HG02973 (cell line): ENCODE measurements at regions not wholly inside any gene's neighbourhood (a gene's known extent, or its start where the extent isn't known, plus 50 kb on each side); places are given as distances from the start of the nearest gene placed in this dataset.

Experiments used
- ATAC-seq: cut with Tn5 transposase; IDR thresholded peaks from one replicate; pipeline ENCODE4 v1.9.1; 2021; ENCODE audit warnings: moderate library complexity; ENCODE audit not compliant: unreplicated experiment

DNA sequence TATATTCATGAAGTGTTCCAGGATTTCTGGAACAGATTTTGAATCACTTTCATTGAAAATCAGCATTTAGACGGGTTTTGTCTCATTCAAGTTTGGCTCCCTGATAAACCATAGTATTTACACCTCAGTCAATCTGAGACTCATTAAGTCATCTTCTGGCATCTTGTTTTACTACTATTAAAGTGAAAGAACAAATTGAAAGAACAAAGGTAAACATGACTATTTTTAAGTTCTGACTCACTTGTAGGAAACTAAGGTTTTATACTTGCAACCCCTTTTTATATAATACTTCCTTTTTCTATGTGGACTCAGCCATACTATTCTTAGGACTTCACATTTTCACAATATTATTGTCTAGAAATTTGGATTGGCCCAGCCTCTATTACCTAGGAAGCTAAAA is 854.4 kb downstream of the SQOR start:
- ATAC-seq: no peak

DNA sequence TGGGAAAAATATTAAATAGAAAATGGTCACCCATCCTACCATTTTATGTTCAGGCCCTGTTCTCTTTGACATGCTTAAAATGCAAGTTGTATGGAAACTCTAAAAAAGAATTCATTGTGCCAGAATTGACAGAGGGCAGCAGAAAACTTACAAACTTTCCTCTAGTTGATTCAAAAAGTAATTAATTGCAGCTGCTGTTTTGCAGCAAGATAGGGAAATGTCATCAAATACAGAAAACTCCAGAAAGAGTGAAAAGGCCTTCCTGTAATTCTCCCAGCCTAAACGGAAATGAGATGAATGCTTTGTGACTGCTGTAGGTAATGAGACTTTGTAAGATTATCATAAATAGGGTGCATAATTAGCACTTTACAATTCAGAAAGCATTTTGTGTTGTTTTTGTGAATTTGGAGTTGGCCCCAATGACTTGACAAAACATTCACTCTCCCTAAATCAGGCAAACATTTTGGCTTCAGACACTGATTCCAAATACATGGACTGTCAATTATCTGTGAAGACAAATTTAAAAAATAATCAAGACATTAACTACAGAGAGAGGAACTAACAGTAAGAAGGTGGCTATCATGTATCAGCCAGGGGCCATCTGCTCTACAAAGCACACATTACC is 861.8 kb downstream of the SQOR start:
- no peak for ATAC-seq

DNA sequence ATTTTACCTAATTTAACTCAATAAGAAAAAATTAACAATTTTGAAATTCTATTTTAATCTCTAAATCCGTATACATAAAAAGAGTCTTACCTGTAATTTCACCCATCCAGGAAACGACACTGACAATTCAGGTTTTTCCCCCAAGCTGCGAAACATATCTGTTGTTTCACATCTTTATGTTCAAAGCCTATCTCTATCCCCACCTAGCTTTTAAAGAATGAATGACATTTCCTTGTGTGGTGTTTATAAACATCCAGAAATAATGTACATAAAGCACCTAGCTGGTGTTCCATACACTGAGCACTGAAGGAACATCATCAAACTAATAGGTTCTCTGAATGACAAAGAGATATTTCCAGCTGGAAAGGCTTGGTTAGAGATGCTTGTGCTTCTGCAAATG is 867.8 kb downstream of the SQOR start:
- ATAC-seq: no peak

DNA sequence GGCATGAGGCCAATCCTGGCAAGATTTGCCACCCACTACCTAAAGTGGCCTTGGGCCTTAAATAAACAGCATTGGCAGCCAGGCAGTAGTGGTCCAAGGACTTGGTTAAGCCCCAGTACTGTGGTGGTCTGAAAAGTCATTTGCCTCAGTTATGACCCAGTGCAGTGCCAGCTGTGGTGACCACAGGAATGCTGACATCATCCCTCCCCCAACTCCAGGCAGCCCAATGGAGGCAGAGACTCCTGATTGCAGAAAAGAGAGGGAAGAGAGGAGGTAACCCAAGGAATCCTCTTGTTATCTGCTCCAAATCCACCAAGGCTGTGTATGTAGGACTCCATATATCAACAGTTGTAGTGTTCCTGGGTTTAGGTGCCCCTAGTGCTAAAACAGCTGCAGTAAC is 883.6 kb downstream of the SQOR start:
- ATAC-seq: no peak

DNA sequence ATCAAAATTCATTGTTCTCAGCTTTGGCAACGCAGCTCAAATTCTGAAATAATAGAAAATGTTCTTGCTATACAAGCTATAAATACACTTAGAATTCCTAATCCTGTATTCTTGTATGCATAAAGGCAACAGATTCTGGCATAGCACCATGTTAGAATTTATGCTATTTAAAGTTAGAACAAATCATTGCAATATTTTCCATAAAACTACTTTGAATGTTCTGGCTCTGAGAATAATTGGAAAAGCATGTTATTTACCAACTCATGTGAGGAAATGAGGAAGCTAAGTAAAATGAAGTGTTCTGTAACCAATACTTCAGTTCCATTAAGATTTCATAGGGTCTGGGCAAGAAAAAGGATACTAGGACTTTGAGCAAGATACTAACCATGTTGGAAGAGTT is 888.9 kb downstream of the SQOR start:
- no peak for ATAC-seq

DNA sequence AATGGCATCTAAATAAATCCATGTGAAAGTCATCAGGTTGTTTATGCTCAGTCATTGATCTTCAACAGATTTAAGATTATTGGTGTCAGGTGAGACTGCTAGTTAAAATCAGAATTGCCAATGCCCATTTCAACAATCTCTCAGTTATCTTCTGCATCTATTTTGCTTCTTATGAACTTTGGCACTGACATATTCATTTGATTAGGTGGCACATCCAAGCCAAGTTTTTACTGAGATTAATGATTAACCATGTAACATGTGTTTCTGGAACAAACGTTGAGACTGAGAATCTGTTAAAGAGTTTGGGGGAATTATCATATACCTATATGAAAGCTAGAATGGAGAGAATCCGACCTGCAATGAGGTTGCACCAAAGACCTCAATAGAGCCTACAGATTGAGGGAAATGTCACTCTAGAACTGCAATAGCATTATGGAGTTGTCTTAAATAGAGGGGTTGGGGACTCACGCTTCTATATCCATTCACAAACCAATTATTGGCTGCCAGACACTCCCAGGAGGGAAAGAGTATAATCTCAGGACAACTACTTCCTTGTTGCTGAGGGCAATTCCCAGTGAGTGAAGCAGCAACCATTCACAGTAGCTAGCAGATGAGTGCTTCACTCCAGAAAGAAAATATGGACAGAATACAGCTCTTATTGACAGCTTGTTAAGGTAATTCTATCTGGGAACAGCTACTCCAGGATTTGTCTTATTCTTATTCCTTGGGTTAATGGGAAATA is 891.3 kb downstream of the SQOR start:
- ATAC-seq: no peak

DNA sequence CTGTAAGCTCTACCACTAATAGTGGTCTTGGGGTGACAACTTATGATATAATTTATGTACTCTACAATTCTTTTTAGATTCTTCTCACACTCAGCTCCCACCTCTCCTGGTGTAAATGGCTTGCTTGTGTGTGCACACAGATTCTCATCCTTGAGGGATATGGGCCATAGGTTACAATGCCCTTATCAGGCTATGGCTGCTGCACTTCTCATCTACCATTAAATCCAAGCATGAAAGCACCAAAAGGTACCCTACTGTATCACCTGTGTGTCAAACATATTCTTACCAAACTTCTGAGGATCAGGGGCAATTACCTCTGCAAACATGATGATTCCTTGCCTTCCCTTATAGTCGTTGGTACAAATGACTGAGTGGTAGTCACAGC is 891.9 kb downstream of the SQOR start:
- ATAC-seq: no peak

DNA sequence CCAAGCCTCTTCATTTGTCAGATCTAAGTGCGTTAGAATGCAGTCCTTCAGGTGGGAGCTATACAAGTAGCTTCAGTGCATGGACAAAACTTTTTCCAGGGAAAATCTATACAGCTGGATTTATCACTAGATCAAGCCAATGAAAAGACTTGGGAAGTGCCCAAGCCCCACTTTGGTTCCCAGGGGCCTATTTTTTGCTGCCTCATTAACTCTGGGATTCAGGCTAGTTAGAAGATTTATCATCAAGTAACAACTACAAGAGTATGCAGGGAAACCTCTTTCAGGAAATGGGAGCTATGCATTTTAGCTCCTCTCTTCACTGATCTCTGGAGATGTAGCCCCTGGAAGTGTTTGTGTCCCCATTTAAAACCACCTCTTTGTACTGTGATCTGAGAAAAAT is 908.8 kb downstream of the SQOR start:
- no peak for ATAC-seq

DNA sequence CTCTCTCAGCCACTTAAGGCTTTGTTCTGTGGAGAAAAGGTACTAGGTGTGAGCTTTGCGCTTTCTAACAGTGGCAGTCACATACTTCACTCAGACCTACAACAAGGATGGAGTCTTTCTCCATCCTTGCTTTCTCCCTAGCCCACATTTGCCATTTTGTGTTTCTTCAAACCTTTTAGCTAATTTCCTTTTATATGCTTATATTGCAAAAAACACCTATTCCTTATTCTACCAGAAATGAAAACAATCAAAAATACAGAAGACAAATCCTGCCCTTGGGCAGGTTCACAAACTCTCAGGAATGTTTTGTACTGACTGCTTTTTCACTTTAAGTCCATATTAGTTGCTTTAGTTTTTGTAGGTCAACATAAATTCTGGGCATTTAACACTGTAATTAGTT is 914.2 kb downstream of the SQOR start:
- no peak for ATAC-seq

DNA sequence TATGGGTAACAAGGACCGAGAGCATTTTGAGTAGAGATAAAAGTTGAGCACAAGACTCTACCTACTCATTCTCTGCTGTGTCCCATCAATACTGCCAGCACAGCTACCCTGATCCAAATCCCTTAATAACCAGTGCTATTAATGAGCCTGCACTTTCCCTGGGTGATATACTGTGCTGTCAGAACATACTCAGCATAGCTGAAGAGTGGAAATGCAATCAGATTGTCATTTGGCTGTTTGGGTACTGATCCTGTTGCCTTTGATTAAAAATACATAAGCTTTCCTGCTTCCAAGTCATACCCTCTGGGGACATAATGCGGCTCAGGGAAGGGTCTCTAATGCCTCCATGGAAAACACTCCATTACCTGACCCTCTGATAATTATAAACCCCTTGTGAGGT is 917.5 kb downstream of the SQOR start:
- ATAC-seq: no peak

DNA sequence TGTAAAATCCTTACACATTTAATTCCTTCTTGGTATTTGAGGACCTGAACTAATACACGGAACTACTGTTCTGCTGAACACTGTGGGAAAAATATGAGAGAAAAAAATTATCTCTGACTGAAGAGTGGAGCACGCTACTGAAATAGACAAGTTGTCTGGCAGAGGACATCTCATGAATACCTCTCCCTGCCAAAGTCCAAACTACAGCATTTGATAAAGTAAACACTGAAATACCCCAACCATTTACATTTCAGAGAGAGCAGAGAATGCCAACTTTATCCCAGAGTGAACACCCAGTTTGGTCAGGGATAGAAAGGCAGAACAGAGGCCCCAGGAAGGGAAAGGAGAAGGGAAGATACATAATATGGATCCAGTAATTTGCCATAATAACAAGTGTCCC is 920.7 kb downstream of the SQOR start:
- ATAC-seq: no peak

DNA sequence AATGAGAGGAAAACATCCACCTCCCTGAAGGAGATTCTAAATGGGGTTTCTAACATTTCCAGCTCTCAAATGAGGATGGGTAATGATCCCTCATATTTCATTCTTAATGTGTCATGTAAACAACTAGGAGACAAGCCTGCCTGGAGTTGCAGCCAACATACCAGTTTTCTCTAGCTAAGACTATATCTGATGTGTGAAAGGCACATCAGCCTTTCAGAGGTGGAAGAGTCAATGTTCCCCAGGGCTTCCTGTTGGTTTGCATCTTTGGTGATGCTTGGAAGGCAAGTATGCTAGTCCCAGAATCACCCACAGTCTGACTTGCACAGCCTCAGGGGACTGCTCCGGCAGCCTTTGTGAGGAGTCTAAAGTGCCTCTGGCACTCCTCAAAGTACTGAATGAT is 921.2 kb downstream of the SQOR start:
- ATAC-seq: no peak

DNA sequence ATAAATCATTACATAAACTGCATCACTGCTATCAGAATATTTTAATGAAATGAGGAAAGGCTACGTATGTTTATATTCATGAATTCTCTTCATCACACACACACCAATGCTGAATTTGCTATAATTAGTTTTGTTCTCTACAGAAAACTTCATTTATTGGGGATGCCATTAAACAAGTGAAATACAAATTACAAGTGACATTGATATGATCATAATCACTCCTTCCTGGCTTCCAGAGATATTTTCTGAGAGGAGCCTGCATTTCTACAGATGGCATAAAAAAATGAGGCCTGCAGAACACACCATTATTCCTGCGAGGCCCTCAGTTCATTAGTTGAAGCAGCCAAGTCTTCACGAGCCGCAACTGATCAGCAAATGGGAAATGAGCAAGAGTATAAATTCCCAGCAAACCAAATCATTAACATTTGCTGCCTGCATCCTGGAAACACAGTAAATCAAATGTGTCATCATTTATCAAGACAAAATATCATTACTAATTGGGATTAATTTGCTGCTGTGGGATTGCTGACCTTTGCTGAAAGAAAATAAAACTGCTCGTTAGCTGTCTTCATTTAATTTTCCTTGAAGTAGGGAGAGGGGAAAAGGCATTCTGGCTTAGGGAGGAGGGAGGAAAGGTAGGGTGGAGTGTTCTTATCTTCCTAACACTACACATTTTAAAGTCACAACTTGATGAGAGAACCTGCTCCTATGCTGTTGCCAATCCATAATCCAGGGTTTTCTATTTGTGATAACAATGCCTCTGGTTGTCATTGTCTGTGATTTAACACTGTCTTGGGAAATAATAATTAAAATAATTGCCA is 921.9 kb downstream of the SQOR start:
- no peak for ATAC-seq

DNA sequence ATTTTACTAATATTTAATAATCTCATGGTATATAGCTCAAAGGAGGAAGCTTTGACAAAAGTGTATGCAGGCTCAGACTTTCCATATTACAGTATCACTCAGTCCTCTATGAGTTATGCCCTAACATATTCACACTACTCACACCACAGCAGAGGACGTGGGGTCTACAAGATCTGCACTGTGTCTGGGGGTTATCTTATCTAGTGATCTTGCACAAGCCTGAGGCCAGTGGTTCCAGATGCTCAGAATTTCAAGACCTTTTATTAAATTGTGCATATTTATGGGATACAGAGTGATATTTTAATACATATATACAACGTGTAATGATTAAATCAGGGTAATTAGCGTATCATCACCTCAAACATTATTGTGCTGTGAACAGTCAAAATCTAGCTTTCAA is 933.1 kb downstream of the SQOR start:
- no peak for ATAC-seq

DNA sequence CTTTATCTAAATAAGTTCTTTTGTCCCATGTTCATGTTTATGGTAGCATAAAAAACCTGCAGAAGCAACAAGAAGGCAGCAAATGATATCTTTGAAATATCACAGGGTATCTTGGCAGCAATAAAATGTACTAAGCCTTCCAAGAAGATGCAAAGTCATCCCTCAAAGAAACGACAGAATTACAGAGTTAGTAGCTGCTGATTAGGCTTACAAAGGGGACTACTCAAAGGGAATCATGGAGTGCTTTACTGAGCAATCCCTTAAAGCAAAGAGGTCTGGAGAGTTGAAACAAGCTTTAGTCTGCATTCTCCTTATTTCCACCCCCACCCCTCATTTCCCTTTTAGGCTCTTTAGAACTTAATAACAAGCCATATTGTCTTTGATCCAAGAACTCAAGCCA is 935.0 kb downstream of the SQOR start:
- no peak for ATAC-seq

DNA sequence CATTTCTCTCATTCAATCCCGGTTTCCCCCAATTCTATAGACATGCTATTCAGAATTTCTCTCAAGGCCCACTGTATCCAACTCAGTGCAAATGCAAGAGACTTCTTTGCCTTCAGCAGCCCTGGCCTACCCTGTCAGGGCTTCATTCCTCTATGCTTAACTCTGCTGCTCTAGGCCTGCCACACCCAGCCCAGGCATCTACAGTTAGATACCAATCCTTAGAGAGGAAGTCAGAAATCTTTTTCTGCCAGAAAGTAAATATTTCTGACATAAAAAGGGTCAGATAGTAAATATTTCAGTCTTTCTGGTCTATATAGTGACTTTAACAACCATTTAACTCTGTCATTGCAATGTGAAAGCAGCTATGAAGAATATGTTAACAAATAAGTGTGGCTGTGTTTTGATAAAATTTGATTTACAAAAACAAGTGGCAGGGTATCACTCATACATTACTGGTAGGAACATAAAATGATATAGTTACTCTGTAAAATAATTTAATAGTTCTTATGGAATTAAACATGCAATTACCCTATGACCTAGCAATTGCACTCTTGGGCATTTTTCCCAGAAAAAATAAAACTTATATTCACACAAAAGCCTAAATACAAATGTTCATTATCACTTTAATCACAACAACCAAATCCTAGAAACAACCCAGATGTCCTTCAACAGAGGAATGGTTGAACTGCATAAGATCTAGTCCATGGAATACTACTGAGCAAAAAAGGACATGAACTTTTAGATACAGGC is 942.0 kb downstream of the SQOR start:
- ATAC-seq: no peak

DNA sequence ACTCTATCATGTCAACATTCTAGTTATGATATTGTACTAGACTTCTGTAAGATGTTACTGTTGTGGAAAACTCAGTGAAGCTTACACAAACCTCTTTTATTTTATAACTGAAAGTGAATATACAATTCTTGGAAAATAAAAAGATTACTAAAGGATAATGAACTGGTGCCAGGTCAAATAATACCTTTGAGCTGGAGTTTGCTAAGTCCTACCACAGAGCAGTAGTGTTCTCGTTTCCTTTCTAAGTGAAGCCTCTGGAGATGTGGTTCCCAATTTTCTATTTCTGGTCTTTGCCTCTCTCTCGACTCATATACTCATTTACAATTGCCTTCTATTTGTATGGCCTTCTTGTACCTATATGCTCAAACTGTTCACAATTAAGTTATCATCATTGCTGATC is 942.9 kb downstream of the SQOR start:
- no peak for ATAC-seq

DNA sequence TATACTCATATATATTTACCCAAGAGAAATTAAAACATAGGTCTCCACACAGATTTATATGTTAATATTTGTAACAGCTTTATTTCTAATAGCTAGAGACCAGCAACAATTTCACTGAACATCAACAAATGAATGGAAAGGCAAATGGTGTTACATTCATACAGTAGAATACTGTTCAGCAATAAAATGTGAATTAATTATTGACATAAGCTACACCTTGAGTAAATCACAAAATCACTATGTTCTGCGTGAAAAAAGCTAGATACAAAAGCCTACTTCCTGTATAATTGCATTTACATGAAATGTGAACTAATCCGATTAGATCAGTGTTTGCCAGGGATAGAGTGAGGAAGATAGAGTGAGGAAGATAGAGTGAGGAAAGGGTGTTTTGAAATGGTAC is 945.7 kb downstream of the SQOR start:
- no peak for ATAC-seq

DNA sequence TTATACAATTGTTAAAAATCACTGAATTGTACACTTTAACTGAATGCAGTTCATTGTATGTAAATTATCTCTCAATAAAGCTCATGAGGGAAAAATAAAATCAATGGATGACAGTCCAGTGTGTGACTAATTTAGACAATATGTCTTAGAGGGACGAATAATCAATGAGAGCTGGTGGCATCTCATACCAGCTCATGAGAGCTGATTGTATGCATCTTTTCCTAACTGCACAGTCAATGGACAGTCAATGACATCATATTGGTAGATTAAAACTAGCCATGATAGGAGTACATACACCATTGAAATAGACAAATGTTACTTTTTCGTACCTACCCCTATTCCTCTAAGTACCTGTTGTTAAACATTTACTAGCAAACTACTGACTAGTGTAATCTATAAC is 946.1 kb downstream of the SQOR start:
- no peak for ATAC-seq

DNA sequence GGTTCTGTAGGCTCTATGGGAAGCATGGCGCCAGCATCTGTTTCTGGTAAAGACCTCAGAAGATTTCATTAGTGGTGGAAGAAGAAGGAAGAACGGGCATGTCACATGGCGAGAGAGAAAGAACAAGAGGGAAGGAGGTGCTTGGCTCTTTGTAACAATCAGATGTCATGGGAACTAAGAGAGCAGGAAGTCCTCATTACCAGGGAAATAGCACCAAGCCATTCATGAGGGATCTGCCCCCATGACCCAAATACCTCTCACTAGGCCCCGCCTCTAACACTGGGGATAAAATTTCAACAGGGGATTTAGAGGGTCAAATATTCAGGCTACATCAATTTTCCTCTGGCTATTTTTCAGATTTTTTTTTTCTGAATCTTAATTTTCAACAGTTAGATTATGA is 954.3 kb downstream of the SQOR start:
- no peak for ATAC-seq

DNA sequence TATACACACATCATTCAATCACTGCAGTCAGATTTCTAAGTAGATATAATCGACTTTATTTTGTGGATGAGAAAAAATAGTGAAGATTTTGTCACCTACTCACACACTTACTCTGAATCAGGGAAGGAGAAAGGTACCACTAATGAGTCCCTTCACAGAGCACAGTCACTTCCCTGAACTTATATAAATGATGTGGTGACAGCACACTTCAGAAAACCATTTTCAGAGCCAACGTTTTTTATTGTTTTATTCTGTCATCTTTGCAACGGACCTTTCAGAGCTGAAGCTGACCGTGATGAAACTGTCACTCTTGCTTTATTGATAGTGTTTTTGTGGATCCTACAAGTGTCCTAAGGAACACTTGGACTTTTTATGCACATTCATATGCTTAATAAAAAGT is 956.6 kb downstream of the SQOR start:
- ATAC-seq: no peak

DNA sequence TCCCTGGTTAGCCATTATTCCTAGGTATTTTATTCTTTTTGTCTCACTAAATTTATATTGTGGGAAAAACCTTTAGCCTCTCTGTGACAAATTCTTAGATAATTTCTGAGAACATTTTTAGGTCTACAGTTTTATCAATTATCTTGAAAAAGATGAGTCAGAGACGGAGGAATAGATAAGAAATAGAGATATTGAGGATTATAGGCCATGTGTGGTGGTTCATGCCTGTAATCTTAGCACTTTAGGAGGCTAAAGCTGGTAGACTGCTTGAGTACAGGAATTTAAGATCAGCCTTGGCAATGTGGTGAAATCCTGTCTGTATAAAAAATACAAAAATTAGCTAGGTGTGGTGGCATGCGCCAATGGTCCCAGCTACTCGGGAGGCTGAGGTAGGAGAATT is 960.2 kb downstream of the SQOR start:
- no peak for ATAC-seq
